ENCODE measurements at regions not wholly inside any gene's neighbourhood (a gene's known extent, or its start where the extent isn't known, plus 50 kb on each side); places are given as distances from the start of the nearest gene placed in this dataset.
"Not testable (repeated sequence)": the region's sequence is repeated elsewhere in the genome, so short reads cannot be mapped to it uniquely, and the experiment has no call there.

DNA sequence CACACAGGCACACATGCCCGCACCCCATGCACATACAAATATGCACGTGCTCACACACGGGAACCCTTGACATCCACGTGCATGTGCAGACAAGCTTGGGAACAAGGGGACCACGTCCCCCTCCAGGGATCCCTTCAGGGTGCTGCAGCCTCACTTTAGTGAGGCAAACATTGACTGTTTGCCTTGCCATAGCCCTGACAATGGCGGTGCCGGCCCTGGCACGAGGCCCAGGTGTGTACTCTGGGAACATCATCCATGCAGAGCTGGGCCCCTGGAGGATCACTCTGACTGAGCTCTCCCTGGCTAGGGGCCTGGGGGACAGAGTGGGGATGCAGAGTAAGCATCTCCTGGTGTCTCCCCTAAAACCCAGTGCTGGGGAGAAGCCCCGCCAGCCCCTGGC is 550.5 kb downstream of the FAM72C start:
- not testable (repeated sequence) for TF ChIP-seq ZNF235, ZNF382 (CRISPR knock-in tag; IDR thresholded peaks at IDR 0.05; ENCODE audit: borderline replicate concordance)
- TF ChIP-seq, protein P1, sequence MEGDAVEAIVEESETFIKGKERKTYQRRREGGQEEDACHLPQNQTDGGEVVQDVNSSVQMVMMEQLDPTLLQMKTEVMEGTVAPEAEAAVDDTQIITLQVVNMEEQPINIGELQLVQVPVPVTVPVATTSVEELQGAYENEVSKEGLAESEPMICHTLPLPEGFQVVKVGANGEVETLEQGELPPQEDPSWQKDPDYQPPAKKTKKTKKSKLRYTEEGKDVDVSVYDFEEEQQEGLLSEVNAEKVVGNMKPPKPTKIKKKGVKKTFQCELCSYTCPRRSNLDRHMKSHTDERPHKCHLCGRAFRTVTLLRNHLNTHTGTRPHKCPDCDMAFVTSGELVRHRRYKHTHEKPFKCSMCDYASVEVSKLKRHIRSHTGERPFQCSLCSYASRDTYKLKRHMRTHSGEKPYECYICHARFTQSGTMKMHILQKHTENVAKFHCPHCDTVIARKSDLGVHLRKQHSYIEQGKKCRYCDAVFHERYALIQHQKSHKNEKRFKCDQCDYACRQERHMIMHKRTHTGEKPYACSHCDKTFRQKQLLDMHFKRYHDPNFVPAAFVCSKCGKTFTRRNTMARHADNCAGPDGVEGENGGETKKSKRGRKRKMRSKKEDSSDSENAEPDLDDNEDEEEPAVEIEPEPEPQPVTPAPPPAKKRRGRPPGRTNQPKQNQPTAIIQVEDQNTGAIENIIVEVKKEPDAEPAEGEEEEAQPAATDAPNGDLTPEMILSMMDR (CRISPR knock-in tag; IDR thresholded peaks at IDR 0.05) = not testable (repeated sequence)

Data from HepG2 (cell line).